Smooth muscle cell (in vitro differentiated cells): ENCODE measurements at regions not wholly inside any gene's neighbourhood (a gene's known extent, or its start where the extent isn't known, plus 50 kb on each side); places are given as distances from the start of the nearest gene placed in this dataset.

Source experiments
- DNase-seq: peaks from one replicate; lab custom pipeline; 2025; ENCODE audit not compliant: unreplicated experiment; lab: John Stamatoyannopoulos, UW
- H2AFZ ChIP-seq: fragments of 200-600 bp; sonication (generic); 2 replicates; pipeline ENCODE4 v1.6.0; 2016; ENCODE audit warnings: antibody characterized with exemption, low read depth, mild to moderate bottlenecking
- H3F3A ChIP-seq: fragments of 200-600 bp; sonication (generic); 2 replicates; pipeline ENCODE4 v1.6.0; 2017; ENCODE audit warnings: antibody characterized with exemption, low read depth
- H3K27ac ChIP-seq: fragments of 200-600 bp; sonication (generic); 2 replicates; pipeline ENCODE4 v1.5.1; 2016; ENCODE audit warnings: low read depth, mild to moderate bottlenecking
- H3K27me3 ChIP-seq: fragments of 200-600 bp; sonication (generic); 2 replicates; pipeline ENCODE4 v1.6.1; 2016; ENCODE audit warnings: low read depth, mild to moderate bottlenecking
- H3K36me3 ChIP-seq: fragments of 200-600 bp; sonication (generic); 2 replicates; pipeline ENCODE4 v1.5.1; 2016; ENCODE audit warnings: low read depth
- H3K4me1 ChIP-seq: fragments of 200-600 bp; sonication (generic); 2 replicates; pipeline ENCODE4 v1.5.1; 2016; ENCODE audit warnings: low read depth
- H3K4me2 ChIP-seq: fragments of 200-600 bp; sonication (generic); 2 replicates; pipeline ENCODE4 v1.6.0; 2016; ENCODE audit warnings: mild to moderate bottlenecking
- H3K4me3 ChIP-seq: fragments of 200-600 bp; sonication (generic); 2 replicates; pipeline ENCODE4 v1.5.1; 2016; ENCODE audit warnings: mild to moderate bottlenecking
- H3K79me2 ChIP-seq: fragments of 200-600 bp; sonication (generic); 2 replicates; pipeline ENCODE4 v1.6.0; 2016; ENCODE audit warnings: low read depth, mild to moderate bottlenecking
- H3K9ac ChIP-seq: fragments of 200-600 bp; sonication (generic); 2 replicates; pipeline ENCODE4 v1.6.0; 2016; ENCODE audit warnings: low read depth
- H3K9me3 ChIP-seq: fragments of 200-600 bp; sonication (generic); replicated peaks from 2 replicates; pipeline ENCODE4 v1.5.1; 2016; ENCODE audit warnings: low read depth
- H4K20me1 ChIP-seq: fragments of 200-600 bp; sonication (generic); 2 replicates; pipeline ENCODE4 v1.6.0; 2016; ENCODE audit warnings: low read depth
- CTCF ChIP-seq: fragments of 200-600 bp; sonication (generic); IDR thresholded peaks from 2 replicates; pipeline ENCODE4 v1.5.1; 2017; ENCODE audit warnings: borderline replicate concordance, mild to moderate bottlenecking, antibody characterized with exemption; ENCODE audit not compliant: insufficient read depth, poor library complexity, severe bottlenecking
- WGBS: methylation state at CpG from one replicate; pipeline ENCODE4 v1.1.7; 2016; ENCODE audit warnings: low lambda C conversion rate; 5-methylcytosine and 5-hydroxymethylcytosine counted together

DNA sequence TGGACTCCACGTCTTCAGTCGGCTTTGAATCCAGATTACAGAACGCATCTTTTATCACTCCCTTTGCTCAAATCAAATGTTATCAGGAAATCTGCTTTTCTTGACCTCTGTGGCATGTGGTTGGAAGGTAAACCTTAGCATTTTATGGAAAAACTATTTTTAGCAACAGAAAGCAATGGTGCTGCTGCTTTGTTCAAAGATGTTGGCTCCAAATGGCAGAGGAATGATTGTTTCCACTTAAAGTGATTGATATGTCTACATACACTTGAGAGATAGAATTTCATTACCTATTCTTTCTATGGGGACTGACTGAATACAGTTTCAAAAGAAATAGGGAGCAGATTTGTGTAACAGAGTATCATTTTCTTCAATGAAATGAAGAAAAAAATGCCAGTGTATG is 761.2 kb downstream of the NOVA1 start:
- H3K36me3 ChIP-seq: no peaks in the 10 kb centered on the region
- no peak overlapping the region for H3K9ac ChIP-seq
- H3K27me3 ChIP-seq: no peaks in the 10 kb centered on the region
- WGBS: 72% methylated on average over 3 of the region's 3 CpGs
- no peak overlapping the region for H3K4me2 ChIP-seq
- H4K20me1 ChIP-seq: no peaks in the 10 kb centered on the region
- TF ChIP-seq CTCF: no peak
- no peaks in the 10 kb centered on the region for H3F3A ChIP-seq
- no peak overlapping the region for H3K4me3 ChIP-seq
- no peaks in the 10 kb centered on the region for H3K9me3 ChIP-seq
- H2AFZ ChIP-seq: no peak overlapping the region
- H3K79me2 ChIP-seq: no peaks in the 10 kb centered on the region
- H3K4me1 ChIP-seq: no peaks in the 10 kb centered on the region
- H3K27ac ChIP-seq: no peak overlapping the region
- DNase-seq: no peak

DNA sequence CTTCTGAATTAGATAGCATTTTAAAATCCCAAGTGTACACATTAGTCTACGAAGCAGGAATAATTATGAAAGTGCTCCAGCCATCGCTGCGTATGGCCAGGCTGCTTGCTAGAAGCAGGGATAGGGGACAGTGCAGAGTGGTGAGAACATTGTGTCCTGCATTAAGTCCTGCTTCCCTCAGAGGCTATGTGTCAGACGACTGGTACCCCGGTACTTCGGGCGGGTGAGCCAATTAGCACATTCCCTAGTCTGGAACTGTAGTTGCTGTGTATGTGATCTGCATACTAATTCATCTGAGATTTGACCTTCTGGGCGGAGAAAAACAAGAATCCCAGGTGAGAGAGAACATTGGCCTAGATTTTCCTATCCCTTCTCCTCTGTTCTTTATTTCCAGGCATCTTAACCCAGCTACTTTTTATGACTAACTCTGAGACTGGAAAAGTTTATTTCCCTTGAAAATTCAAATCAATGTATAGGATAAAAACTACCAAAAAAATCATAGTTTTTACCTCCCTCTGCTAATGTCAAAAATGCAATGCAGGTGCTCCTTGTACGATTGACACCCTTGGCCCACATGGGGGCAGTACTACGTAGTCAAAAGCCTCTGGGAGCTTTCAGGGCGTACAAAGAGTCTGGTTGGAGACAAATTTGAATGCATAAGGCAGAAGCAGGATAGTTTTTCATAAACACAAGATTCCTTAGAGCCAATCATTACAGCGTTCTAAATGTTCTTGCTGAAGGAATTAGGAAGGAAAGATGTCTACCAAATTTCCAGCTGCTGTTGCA is 764.3 kb downstream of the NOVA1 start:
- H3K79me2 ChIP-seq: no peaks in the 10 kb centered on the region
- H4K20me1 ChIP-seq: no peaks in the 10 kb centered on the region
- H3K36me3 ChIP-seq: no peaks in the 10 kb centered on the region
- TF ChIP-seq CTCF: peak; percentile 49
- no peak overlapping the region for H3K9ac ChIP-seq
- no peaks in the 10 kb centered on the region for H3K9me3 ChIP-seq
- no peaks in the 10 kb centered on the region for H3K27me3 ChIP-seq
- no peaks in the 10 kb centered on the region for H3K4me1 ChIP-seq
- H3K4me3 ChIP-seq: no peak overlapping the region
- no peak overlapping the region for H3K4me2 ChIP-seq
- no peak overlapping the region for H3K27ac ChIP-seq
- WGBS: 56% methylated on average over 12 of the region's 12 CpGs
- DNase-seq: no peak
- H3F3A ChIP-seq: no peaks in the 10 kb centered on the region
- H2AFZ ChIP-seq: no peak overlapping the region

GRCh38 chr14:25832585-25832984 is 765.2 kb downstream of the NOVA1 start:
- no peaks in the 10 kb centered on the region for H3K36me3 ChIP-seq
- no peak overlapping the region for H3K9ac ChIP-seq
- no peak for TF ChIP-seq CTCF
- H2AFZ ChIP-seq: peak overlapping the region; percentile 14
- H3K9me3 ChIP-seq: no peaks in the 10 kb centered on the region
- no peak for DNase-seq
- H4K20me1 ChIP-seq: no peaks in the 10 kb centered on the region
- 53% methylated on average over 4 of the region's 4 CpGs for WGBS
- H3K27me3 ChIP-seq: no peaks in the 10 kb centered on the region
- no peaks in the 10 kb centered on the region for H3F3A ChIP-seq
- no peaks in the 10 kb centered on the region for H3K4me1 ChIP-seq
- H3K79me2 ChIP-seq: no peaks in the 10 kb centered on the region
- peak overlapping the region; percentile 18 for H3K4me2 ChIP-seq
- H3K27ac ChIP-seq: no peak overlapping the region
- H3K4me3 ChIP-seq: no peak overlapping the region

GRCh38 chr14:25828562-25828961 is 769.3 kb downstream of the NOVA1 start:
- Histone ChIP-seq H3K27me3 (no peaks in the 10 kb centered on the region), H3K36me3 (no peaks in the 10 kb centered on the region), H3F3A (no peaks in the 10 kb centered on the region), H3K9me3 (no peaks in the 10 kb centered on the region), H4K20me1 (no peaks in the 10 kb centered on the region), H3K79me2 (no peaks in the 10 kb centered on the region), H3K4me2 (no peak overlapping the region), H3K4me1 (no peaks in the 10 kb centered on the region), H3K9ac (no peak overlapping the region), H3K27ac (no peak overlapping the region), H3K4me3 (no peak overlapping the region), H2AFZ (no peak overlapping the region)
- no peak for TF ChIP-seq CTCF
- DNase-seq: no peak
- 97% methylated on average over 4 of the region's 4 CpGs for WGBS
